ENCODE measurements at regions not wholly inside any gene's neighbourhood (a gene's known extent, or its start where the extent isn't known, plus 50 kb on each side); places are given as distances from the start of the nearest gene placed in this dataset.

GRCh38 chr3:87125116-87125515 lies 102.0 kb upstream of the CHMP2B start:
- TF ChIP-seq CTCF (IDR thresholded peaks at IDR 0.05) (no peak), POLR2A (IDR thresholded peaks at IDR 0.05) (no peak)

All from thyroid gland (tissue), 4 donors.